Loucy (cell line): ENCODE measurements at regions not wholly inside any gene's neighbourhood (a gene's known extent, or its start where the extent isn't known, plus 50 kb on each side); places are given as distances from the start of the nearest gene placed in this dataset.

Source experiments
- H2AFZ ChIP-seq: fragments of 200-600 bp; sonication (generic); 2 replicates; pipeline ENCODE4 v1.6.0; 2016; ENCODE audit warnings: antibody characterized with exemption, mild to moderate bottlenecking, low read length, moderate library complexity
- H3F3A ChIP-seq: fragments of 200-600 bp; 2 replicates; pipeline ENCODE4 v1.6.0; 2016; ENCODE audit warnings: antibody characterized with exemption, low read depth, mild to moderate bottlenecking
- H3K27me3 ChIP-seq: fragments of 200-600 bp; sonication (generic); 2 replicates; pipeline ENCODE4 v1.6.1; 2014; ENCODE audit warnings: low read length, mild to moderate bottlenecking; ENCODE audit not compliant: insufficient read depth, poor library complexity, severe bottlenecking
- H3K36me3 ChIP-seq: fragments of 200-600 bp; sonication (generic); 2 replicates; pipeline ENCODE4 v1.6.1; 2016; ENCODE audit warnings: low read length; ENCODE audit not compliant: insufficient read depth
- H3K4me1 ChIP-seq: fragments of 200-600 bp; sonication (generic); 2 replicates; pipeline ENCODE4 v1.5.1; 2014; ENCODE audit warnings: low read length, mild to moderate bottlenecking; ENCODE audit not compliant: insufficient read depth, poor library complexity, severe bottlenecking
- H3K4me2 ChIP-seq: fragments of 200-600 bp; sonication (generic); 2 replicates; pipeline ENCODE4 v1.6.0; 2014; ENCODE audit warnings: antibody characterized with exemption, low read length, low read depth, mild to moderate bottlenecking; ENCODE audit not compliant: poor library complexity, severe bottlenecking
- H3K4me3 ChIP-seq: fragments of 200-600 bp; sonication (generic); 2 replicates; pipeline ENCODE4 v1.5.1; 2014; ENCODE audit warnings: low read length, mild to moderate bottlenecking, mixed read lengths; ENCODE audit not compliant: poor library complexity, severe bottlenecking
- H3K79me2 ChIP-seq: fragments of 200-600 bp; sonication (generic); 2 replicates; pipeline ENCODE4 v1.6.1; 2014; ENCODE audit warnings: low read length; ENCODE audit not compliant: insufficient read depth
- H3K9ac ChIP-seq: fragments of 200-600 bp; sonication (generic); 2 replicates; pipeline ENCODE4 v1.6.0; 2014; ENCODE audit warnings: mild to moderate bottlenecking, low read depth, low read length, moderate library complexity; ENCODE audit not compliant: poor library complexity, severe bottlenecking
- H3K9me2 ChIP-seq: fragments of 200-600 bp; sonication (generic); replicated peaks from 2 replicates; pipeline ENCODE4 v1.6.1; 2016; ENCODE audit warnings: low read depth, low read length, mixed read lengths
- H3K9me3 ChIP-seq: fragments of 200-600 bp; sonication (generic); 2 replicates; pipeline ENCODE4 v1.6.1; 2014; ENCODE audit warnings: mild to moderate bottlenecking, antibody characterized with exemption, low read length, low read depth; ENCODE audit not compliant: insufficient read depth
- H4K20me1 ChIP-seq: fragments of 200-600 bp; sonication (generic); 2 replicates; pipeline ENCODE4 v1.6.0; 2014; ENCODE audit warnings: antibody characterized with exemption, low read length, mild to moderate bottlenecking; ENCODE audit not compliant: insufficient read depth, poor library complexity, severe bottlenecking
- CTCF ChIP-seq: fragments of 200-600 bp; sonication (generic); conservative IDR thresholded peaks from 2 replicates; pipeline ENCODE4 v1.5.1; 2014; ENCODE audit warnings: mild to moderate bottlenecking, antibody characterized with exemption, low read length
- EZH2phosphoT487 ChIP-seq: fragments of 200-600 bp; IDR thresholded peaks from 2 replicates; pipeline ENCODE4 v1.6.1; 2018; ENCODE audit warnings: antibody characterized with exemption, mild to moderate bottlenecking, moderate library complexity, borderline replicate concordance

- no peaks in the 10 kb centered on the region for H3F3A ChIP-seq
- no peaks in the 10 kb centered on the region for H3K79me2 ChIP-seq
- H3K9me3 ChIP-seq: peaks cover 5% of the 10 kb centered on the region; the same call in 1 of the 2 replicates
- no peak overlapping the region for H3K4me3 ChIP-seq
- no peaks in the 10 kb centered on the region for H3K4me1 ChIP-seq
- no peak overlapping the region for H3K9ac ChIP-seq
- H3K9me2 ChIP-seq: no peaks in the 10 kb centered on the region
- H3K27me3 ChIP-seq: no peaks in the 10 kb centered on the region
- no peak overlapping the region for H2AFZ ChIP-seq
- no peaks in the 10 kb centered on the region for H4K20me1 ChIP-seq
- TF ChIP-seq CTCF (no peak), EZH2phosphoT487 (no peak)
- no peak overlapping the region for H3K4me2 ChIP-seq
- no peaks in the 10 kb centered on the region for H3K36me3 ChIP-seq
Observed at GRCh38 chr2:62559582-62559981, 53.6 kb upstream of the TMEM17 start.

- Histone ChIP-seq H3K27me3 (no peaks in the 10 kb centered on the region), H3F3A (no peaks in the 10 kb centered on the region), H2AFZ (no peak overlapping the region), H3K36me3 (no peaks in the 10 kb centered on the region), H4K20me1 (no peaks in the 10 kb centered on the region), H3K9me3 (peaks cover 5% of the 10 kb centered on the region; the same call in 1 of the 2 replicates), H3K4me3 (no peak overlapping the region), H3K9ac (no peak overlapping the region), H3K4me1 (no peaks in the 10 kb centered on the region), H3K9me2 (no peaks in the 10 kb centered on the region), H3K79me2 (no peaks in the 10 kb centered on the region), H3K4me2 (no peak overlapping the region)
- TF ChIP-seq CTCF: no peak
- no peak for TF ChIP-seq EZH2phosphoT487
Observed at GRCh38 chr2:62558743-62559142, 52.7 kb upstream of the TMEM17 start.

DNA sequence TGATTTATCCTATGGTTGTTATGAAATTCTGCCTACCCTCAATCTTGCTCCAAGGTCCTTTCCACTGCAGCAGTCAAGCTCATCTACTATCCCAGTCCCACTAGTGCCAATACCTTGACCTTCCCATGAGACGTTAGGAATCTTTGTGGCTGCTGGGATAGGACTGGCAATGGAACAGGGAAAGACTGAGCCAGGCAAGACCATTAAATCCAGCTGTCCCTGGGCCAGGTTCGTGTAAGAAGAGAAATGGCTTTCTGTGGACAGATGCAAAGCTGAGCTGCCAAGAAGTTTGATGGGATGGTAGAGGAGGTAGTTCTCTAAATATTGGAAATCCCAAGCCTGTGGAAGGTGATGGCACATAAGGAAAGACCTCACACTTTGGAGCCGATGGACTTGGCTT, 50.1 kb upstream of the TMEM17 start:
- Histone ChIP-seq H3K9ac (no peak overlapping the region), H3K9me3 (peaks cover 5% of the 10 kb centered on the region; the same call in 1 of the 2 replicates), H3K79me2 (no peaks in the 10 kb centered on the region), H3F3A (no peaks in the 10 kb centered on the region), H4K20me1 (no peaks in the 10 kb centered on the region), H3K4me2 (no peak overlapping the region), H3K36me3 (no peaks in the 10 kb centered on the region), H3K9me2 (no peaks in the 10 kb centered on the region), H3K27me3 (no peaks in the 10 kb centered on the region), H2AFZ (no peak overlapping the region), H3K4me1 (no peaks in the 10 kb centered on the region), H3K4me3 (no peak overlapping the region)
- TF ChIP-seq EZH2phosphoT487: no peak
- no peak for TF ChIP-seq CTCF
